Stimulated activated CD8-positive, alpha-beta memory T cell treated with anti-CD3 and anti-CD28 coated beads, Interleukin-7, amount 100 ng/mL, for 1 hour (primary cell): ENCODE measurements at regions not wholly inside any gene's neighbourhood (a gene's known extent, or its start where the extent isn't known, plus 50 kb on each side); places are given as distances from the start of the nearest gene placed in this dataset.

Source experiments
- DNase-seq, 2 donors: peaks; one replicate each; pipeline ENCODE4 v3.0.0-alpha.2; 2020; ENCODE audit warnings: low read depth in 2 of 2

DNA sequence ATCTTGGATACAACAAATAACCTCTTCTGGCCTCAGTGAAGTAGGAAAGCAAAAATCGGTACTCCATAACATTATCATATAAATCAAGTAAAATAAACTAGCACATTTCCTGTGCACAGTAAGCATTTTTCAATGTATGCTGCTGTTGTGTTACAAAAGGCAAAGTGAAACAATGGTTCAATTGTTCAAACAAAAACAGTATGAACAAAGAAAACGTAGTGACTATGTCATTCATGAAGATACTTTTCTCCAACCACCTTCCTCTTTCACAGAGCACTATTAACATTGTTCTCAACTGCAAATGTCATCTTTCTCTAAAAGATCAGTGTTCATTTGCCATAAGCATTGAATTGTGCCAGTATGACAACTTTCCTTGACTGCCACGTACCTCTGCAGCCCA, 318.6 kb upstream of the PRDM1 start:
- no peak for DNase-seq

DNA sequence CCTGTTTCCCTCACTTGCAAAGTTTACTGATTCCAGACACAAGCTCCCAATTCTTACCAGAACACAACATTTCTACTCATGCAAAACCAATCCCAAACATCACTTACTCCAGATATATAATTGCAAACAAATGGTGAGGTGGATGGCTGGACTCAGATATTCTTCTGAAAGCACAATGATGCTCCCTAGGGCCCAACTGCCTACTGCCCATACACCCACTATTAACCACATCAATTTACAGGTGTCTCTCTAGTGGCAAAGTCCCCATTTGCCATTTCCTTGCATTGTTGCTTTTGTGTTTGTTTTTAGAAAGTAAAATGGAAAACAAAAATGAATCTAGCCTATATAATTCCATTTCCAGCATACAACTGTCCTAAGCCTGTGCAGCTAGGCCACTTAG, 320.9 kb upstream of the PRDM1 start:
- DNase-seq: no peak

DNA sequence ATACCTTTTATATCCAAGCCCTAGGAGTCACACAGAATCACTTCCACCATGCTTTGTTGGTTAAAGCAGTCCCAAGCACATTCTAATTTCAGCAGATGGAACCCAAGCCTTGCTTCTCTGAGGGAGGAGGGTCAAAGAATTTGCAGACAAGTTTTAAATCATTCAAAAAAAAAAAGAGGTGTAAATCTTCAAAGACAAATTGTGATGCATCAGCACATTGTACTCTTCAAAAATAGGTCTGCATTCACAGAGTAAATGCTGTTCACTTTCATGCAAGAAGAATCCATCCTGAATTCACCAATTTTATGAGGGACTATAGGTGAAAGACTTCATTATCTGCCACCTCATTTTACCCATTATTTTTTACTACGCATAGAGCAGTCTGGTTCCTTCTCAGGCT, 321.8 kb upstream of the PRDM1 start:
- DNase-seq: no peak

DNA sequence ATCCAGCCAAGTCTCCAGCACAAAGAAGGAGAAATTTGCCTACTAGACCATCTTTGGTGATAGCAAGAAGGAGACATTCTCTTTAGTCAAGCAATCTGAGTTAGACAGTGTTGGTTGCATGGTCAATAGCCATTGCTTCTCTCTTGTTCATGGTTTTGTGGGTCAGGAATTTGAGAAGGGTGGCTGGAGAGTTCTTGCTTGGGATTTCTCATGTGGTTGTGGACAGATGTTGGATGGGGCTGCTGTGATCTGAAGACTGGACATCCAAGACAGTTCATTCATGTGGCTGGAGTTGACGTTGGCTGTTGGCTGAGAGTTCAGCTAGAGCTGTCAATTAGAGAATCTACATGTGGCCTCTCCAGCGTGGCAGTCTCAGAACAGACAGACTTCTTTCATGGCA, 322.3 kb upstream of the PRDM1 start:
- DNase-seq: no peak

DNA sequence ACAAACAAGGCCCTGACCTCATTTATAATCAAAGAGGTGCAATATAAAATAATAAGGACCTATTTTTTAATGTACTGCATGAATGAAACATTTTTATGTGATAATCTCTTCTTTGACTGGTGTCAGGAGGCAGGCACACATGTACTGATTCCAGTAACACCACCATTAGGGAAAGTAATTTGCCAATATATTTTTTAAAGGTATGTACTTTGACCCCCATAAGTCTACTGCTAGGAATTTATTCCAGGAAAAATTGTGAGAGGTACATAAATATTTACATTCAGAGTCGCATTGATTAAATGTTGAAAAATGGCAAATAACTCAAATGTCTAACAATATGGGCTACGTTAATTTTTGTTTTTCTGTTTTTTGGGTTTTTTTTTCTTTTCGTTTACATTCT, 325.4 kb upstream of the PRDM1 start:
- no peak for DNase-seq

GRCh38 chr6:105759946-105760345, 326.2 kb upstream of the PRDM1 start:
- DNase-seq: no peak

GRCh38 chr6:105759015-105759414, 327.1 kb upstream of the PRDM1 start:
- no peak for DNase-seq

GRCh38 chr6:105757512-105758200, 328.5 kb upstream of the PRDM1 start:
- no peak for DNase-seq

GRCh38 chr6:105755885-105756284, 330.3 kb upstream of the PRDM1 start:
- no peak for DNase-seq

GRCh38 chr6:105753620-105754211, 332.4 kb upstream of the PRDM1 start:
- no peak for DNase-seq

DNA sequence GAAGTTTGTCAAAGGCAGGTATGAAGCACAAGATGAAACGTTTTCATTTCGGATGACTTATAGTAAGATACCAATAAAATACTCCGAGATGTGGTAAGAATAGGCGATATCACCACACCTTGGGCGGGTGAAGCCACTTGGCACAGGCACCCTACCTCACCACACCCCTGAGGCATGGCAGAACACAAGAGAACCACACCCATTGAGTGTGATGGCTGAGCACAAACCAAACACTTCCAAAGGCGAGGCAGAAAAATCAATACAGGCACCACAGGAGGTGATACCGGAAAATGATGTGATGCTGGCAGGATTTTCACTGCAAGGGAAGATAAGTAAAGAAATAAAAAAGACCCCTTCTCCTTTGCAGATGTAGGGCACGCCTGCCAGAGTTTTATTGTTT, 332.9 kb upstream of the PRDM1 start:
- no peak for DNase-seq

- no peak for DNase-seq
Observed at GRCh38 chr6:105750089-105750488, 336.0 kb upstream of the PRDM1 start.

GRCh38 chr6:105748737-105749161, 337.4 kb upstream of the PRDM1 start:
- no peak for DNase-seq

DNA sequence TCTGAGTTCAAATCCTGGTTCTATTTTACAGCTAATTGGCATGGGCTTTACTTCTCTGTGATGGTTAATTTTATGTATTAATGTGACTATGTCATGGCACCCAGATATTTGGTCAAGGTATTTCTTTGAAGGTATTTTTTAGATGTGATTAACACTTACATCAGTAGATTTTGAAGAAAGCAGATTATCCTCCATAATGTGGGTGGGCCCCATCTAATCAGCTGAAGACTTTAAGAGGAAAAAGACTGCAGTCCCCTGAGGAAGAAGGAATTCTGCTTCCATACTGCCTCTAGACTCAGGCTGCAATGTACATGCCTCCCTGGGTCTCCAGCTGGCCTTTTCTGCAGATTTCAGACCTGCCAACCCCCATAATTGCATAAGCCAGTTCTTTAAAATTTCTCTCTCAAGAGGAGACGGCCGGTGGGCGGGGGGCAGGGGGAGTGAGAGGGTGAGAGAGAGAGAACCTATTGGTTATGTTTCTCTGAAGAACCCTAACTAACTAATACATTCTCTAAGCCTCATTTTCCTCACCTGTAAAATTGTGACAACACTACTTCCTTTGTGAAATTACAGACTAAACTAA, 338.2 kb upstream of the PRDM1 start:
- DNase-seq: no peak

GRCh38 chr6:105746509-105746908, 339.6 kb upstream of the PRDM1 start:
- no peak for DNase-seq

DNA sequence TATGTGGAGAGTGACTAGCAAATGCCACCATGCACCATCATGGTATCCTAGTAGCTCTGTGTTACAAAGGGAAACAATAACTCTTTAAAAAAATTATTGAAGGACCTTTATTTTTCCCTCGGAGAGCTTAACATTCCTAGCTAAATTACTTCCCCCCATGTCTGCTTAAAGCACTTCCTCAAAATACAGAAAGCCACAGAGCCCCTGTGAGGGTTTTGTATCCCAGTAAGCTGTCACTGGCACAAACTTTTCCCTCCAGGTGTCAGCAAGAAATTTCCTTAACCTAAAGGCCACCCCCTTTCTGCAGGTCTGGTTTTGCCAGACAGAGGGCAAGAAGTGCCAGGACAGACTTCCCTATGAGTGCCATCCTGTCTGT, 340.0 kb upstream of the PRDM1 start:
- DNase-seq: no peak

DNA sequence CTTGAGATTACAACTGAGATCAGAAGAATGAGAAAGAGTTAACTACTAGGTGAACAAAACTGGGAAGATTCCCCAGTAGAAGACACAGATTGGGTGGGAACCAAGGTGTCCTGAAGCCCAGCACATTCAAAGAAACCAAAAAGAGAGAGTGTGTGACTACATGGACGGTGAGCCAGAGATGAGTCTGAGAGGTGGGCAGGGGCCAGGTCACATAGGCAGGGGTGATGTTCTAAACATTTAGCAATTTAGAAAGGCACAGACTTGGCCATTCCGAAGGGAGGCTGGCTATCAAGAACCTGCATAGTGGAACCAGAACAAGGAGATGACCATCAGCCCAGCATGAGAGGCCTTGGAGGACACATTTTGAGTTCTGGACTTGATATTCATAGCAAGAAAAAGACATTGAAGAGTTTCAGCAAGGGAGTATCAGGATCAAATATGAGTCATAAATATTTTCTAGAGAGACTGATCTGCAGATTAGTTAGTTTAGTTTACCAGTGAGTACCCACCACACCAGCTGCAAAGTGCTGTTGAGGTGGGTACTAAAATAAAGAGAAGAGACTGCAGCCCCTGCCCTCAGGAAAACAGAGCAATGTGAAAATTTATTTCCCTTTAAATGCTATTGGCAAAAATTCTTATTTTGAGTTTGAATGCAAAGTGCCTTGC, 340.5 kb upstream of the PRDM1 start:
- DNase-seq: no peak

DNA sequence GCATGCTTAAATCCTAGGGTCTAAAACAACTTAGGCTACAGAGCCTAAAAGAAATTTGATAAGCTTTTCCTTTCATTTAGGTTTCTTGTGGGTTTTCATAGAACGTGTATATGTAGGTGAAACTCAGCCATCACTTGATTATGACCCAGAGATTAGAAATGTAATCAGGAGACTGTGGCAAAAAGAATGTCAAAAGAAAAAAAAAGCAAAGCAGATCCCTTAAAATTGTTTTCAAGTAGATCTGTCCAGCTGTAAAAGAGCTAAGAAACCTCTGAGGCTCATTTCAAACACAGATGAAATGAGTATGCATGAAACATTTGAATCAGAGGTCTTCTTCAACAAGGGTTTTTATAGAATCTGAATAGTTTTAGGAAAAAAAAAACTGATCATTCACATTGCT, 341.3 kb upstream of the PRDM1 start:
- DNase-seq: no peak

GRCh38 chr6:105740946-105741645, 338.2 kb upstream of the PREP start:
- no peak for DNase-seq

GRCh38 chr6:105739764-105740163, 336.9 kb upstream of the PREP start:
- DNase-seq: no peak

DNA sequence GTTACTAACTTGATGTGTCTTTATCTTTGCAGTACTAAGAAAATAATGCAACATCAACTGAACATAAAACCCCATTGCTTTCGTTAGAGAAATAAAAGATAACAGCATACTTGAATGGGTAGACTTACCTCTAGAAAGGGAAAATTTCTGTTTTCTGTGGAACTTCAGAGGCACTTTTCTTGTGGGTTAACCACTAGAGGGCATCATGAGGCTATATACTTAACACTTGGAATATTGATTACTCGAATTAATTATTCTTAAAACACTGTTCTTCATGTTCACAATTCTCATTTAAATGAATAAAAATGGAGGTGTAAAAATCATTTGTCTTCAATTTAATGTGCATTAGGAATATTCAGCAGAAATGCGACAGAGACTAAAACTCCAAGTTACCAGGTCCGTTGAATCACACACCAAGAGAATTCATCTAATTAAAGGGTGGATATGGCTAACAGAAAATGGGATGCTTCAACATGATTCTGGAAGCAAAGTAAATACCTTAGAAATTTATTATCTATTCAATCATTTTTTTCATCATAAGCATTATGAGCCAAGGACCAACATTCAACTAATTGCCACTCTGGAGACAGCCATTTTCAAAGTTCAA, 330.8 kb upstream of the PREP start:
- DNase-seq: no peak

GRCh38 chr6:105728995-105729394, 326.1 kb upstream of the PREP start:
- no peak for DNase-seq
